HG03565 (cell line): ENCODE measurements at regions not wholly inside any gene's neighbourhood (a gene's known extent, or its start where the extent isn't known, plus 50 kb on each side); places are given as distances from the start of the nearest gene placed in this dataset.
"Not testable (repeated sequence)": the region's sequence is repeated elsewhere in the genome, so short reads cannot be mapped to it uniquely, and the experiment has no call there.

ENCODE experiments used
- ATAC-seq: cut with Tn5 transposase; IDR thresholded peaks from one replicate; pipeline ENCODE4 v1.9.1; 2021; ENCODE audit warnings: mild to moderate bottlenecking, moderate library complexity; ENCODE audit not compliant: unreplicated experiment

GRCh38 chr2:15819562-15820256 is 120.6 kb upstream of the MYCN start:
- ATAC-seq: no peak

- ATAC-seq: no peak
Observed at GRCh38 chr2:15820257-15820566, 120.1 kb upstream of the MYCN start.

- no peak for ATAC-seq
Observed at GRCh38 chr2:15820927-15821326, 119.4 kb upstream of the MYCN start.

GRCh38 chr2:15822151-15823044 is 118.0 kb upstream of the MYCN start:
- no peak for ATAC-seq

- no peak for ATAC-seq
Observed at GRCh38 chr2:15823459-15824396, 116.6 kb upstream of the MYCN start.

GRCh38 chr2:15824467-15824866 is 115.9 kb upstream of the MYCN start:
- not testable (repeated sequence) for ATAC-seq

GRCh38 chr2:15825276-15825980 is 114.9 kb upstream of the MYCN start:
- ATAC-seq: no peak

GRCh38 chr2:15826273-15826717 is 114.1 kb upstream of the MYCN start:
- no peak for ATAC-seq

GRCh38 chr2:15827001-15827400 is 113.3 kb upstream of the MYCN start:
- no peak for ATAC-seq

- no peak for ATAC-seq
Observed at GRCh38 chr2:15828576-15828975, 111.8 kb upstream of the MYCN start.

GRCh38 chr2:15829091-15829801 is 111.1 kb upstream of the MYCN start:
- no peak for ATAC-seq

GRCh38 chr2:15829985-15830384 is 110.4 kb upstream of the MYCN start:
- ATAC-seq: no peak

GRCh38 chr2:15830937-15831549 is 109.3 kb upstream of the MYCN start:
- no peak for ATAC-seq

GRCh38 chr2:15832030-15832709 is 108.2 kb upstream of the MYCN start:
- ATAC-seq: no peak

GRCh38 chr2:15832849-15833680 is 107.3 kb upstream of the MYCN start:
- no peak for ATAC-seq

- no peak for ATAC-seq
Observed at GRCh38 chr2:15833731-15834130, 106.6 kb upstream of the MYCN start.

GRCh38 chr2:15834381-15835031 is 105.8 kb upstream of the MYCN start:
- ATAC-seq: no peak
